ENCODE measurements at regions not wholly inside any gene's neighbourhood (a gene's known extent, or its start where the extent isn't known, plus 50 kb on each side); places are given as distances from the start of the nearest gene placed in this dataset.

GRCh38 chr22:44439356-44440223 lies 58.4 kb downstream of the RTL6 start:
- TF ChIP-seq GATA2 (IDR thresholded peaks at IDR 0.05; ENCODE audit: low read depth, low read length) (no peak), GATA3 (IDR thresholded peaks at IDR 0.05; ENCODE audit: low read depth, low read length) (no peak)

All from SH-SY5Y (cell line).